ENCODE measurements at regions not wholly inside any gene's neighbourhood (a gene's known extent, or its start where the extent isn't known, plus 50 kb on each side); places are given as distances from the start of the nearest gene placed in this dataset.

GRCh38 chr2:37500031-37500430 is 155.6 kb downstream of the QPCT start:
- no peak for DNase-seq
- Mint-ChIP-seq H3K27ac (no peak overlapping the region), H3K4me3 (no peak overlapping the region), H3K9me3 (peaks cover 4% of the 10 kb centered on the region), H3K36me3 (no peaks in the 10 kb centered on the region), H3K4me1 (no peaks in the 10 kb centered on the region), H3K27me3 (peaks cover 4% of the 10 kb centered on the region)

GRCh38 chr2:37501113-37501512 is 156.7 kb downstream of the QPCT start:
- Mint-ChIP-seq H3K9me3 (peaks cover 4% of the 10 kb centered on the region), H3K27ac (no peak overlapping the region), H3K4me1 (no peaks in the 10 kb centered on the region), H3K4me3 (no peak overlapping the region), H3K36me3 (no peaks in the 10 kb centered on the region), H3K27me3 (peaks cover 4% of the 10 kb centered on the region)
- no peak for DNase-seq

- H3K36me3 Mint-ChIP-seq, result no peaks in the 10 kb centered on the region
- DNase-seq, result no peak
- H3K4me1 Mint-ChIP-seq, result no peaks in the 10 kb centered on the region
- H3K9me3 Mint-ChIP-seq, result no peaks in the 10 kb centered on the region
- H3K27me3 Mint-ChIP-seq, result peaks cover 4% of the 10 kb centered on the region
- H3K4me3 Mint-ChIP-seq, result no peak overlapping the region
- no peak overlapping the region for H3K27ac Mint-ChIP-seq
Observed at GRCh38 chr2:37506407-37507050, 162.1 kb downstream of the QPCT start.

GRCh38 chr2:37507051-37507410 is 162.6 kb downstream of the QPCT start:
- H3K4me1 Mint-ChIP-seq, result no peaks in the 10 kb centered on the region
- H3K9me3 Mint-ChIP-seq, result no peaks in the 10 kb centered on the region
- no peaks in the 10 kb centered on the region for H3K36me3 Mint-ChIP-seq
- H3K27ac Mint-ChIP-seq, result no peak overlapping the region
- no peak overlapping the region for H3K4me3 Mint-ChIP-seq
- peaks cover under 1% of the 10 kb centered on the region for H3K27me3 Mint-ChIP-seq
- DNase-seq, result no peak

- no peaks in the 10 kb centered on the region for H3K27me3 Mint-ChIP-seq
Observed at GRCh38 chr2:37507703-37508102, 163.3 kb downstream of the QPCT start.

GRCh38 chr2:37512971-37513370 is 158.5 kb downstream of the CDC42EP3 start:
- no peaks in the 10 kb centered on the region for H3K27me3 Mint-ChIP-seq
- no peak overlapping the region for H3K27ac Mint-ChIP-seq
- peaks cover 2% of the 10 kb centered on the region for H3K9me3 Mint-ChIP-seq
- DNase-seq, result no peak
- no peaks in the 10 kb centered on the region for H3K4me1 Mint-ChIP-seq
- H3K4me3 Mint-ChIP-seq, result no peak overlapping the region
- no peaks in the 10 kb centered on the region for H3K36me3 Mint-ChIP-seq

More at GRCh38 chr2:37507703-37508102, 163.3 kb downstream of the QPCT start:
- Mint-ChIP-seq H3K27ac (no peak overlapping the region), H3K9me3 (no peaks in the 10 kb centered on the region), H3K36me3 (no peaks in the 10 kb centered on the region), H3K4me1 (no peaks in the 10 kb centered on the region), H3K4me3 (no peak overlapping the region)
- DNase-seq, result no peak

- H3K27ac Mint-ChIP-seq, result no peak overlapping the region
- no peak overlapping the region for H3K4me3 Mint-ChIP-seq
- H3K4me1 Mint-ChIP-seq, result no peaks in the 10 kb centered on the region
- H3K9me3 Mint-ChIP-seq, result no peaks in the 10 kb centered on the region
- no peak for DNase-seq
- H3K36me3 Mint-ChIP-seq, result no peaks in the 10 kb centered on the region
- no peaks in the 10 kb centered on the region for H3K27me3 Mint-ChIP-seq
Observed at GRCh38 chr2:37523814-37524362, 147.6 kb downstream of the CDC42EP3 start.

- H3K4me3 Mint-ChIP-seq, result no peak overlapping the region
- H3K36me3 Mint-ChIP-seq, result no peaks in the 10 kb centered on the region
- H3K27ac Mint-ChIP-seq, result no peak overlapping the region
- DNase-seq, result no peak
- H3K4me1 Mint-ChIP-seq, result no peaks in the 10 kb centered on the region
- no peaks in the 10 kb centered on the region for H3K9me3 Mint-ChIP-seq
- H3K27me3 Mint-ChIP-seq, result no peaks in the 10 kb centered on the region
Observed at GRCh38 chr2:37526323-37526722, 145.1 kb downstream of the CDC42EP3 start.

GRCh38 chr2:37526856-37527255 is 144.6 kb downstream of the CDC42EP3 start:
- no peaks in the 10 kb centered on the region for H3K9me3 Mint-ChIP-seq
- no peak overlapping the region for H3K4me3 Mint-ChIP-seq
- no peaks in the 10 kb centered on the region for H3K4me1 Mint-ChIP-seq
- H3K36me3 Mint-ChIP-seq, result no peaks in the 10 kb centered on the region
- DNase-seq, result no peak
- H3K27me3 Mint-ChIP-seq, result no peaks in the 10 kb centered on the region
- H3K27ac Mint-ChIP-seq, result no peak overlapping the region

- Mint-ChIP-seq H3K4me3 (no peak overlapping the region), H3K27me3 (no peaks in the 10 kb centered on the region), H3K9me3 (no peaks in the 10 kb centered on the region), H3K27ac (no peak overlapping the region), H3K4me1 (no peaks in the 10 kb centered on the region), H3K36me3 (no peaks in the 10 kb centered on the region)
- DNase-seq, result no peak
Observed at GRCh38 chr2:37527361-37527760, 144.1 kb downstream of the CDC42EP3 start.

- Mint-ChIP-seq H3K27ac (no peak overlapping the region), H3K4me1 (no peaks in the 10 kb centered on the region), H3K9me3 (no peaks in the 10 kb centered on the region), H3K4me3 (no peak overlapping the region), H3K36me3 (no peaks in the 10 kb centered on the region), H3K27me3 (no peaks in the 10 kb centered on the region)
- DNase-seq, result no peak
Observed at GRCh38 chr2:37529830-37530415, 141.5 kb downstream of the CDC42EP3 start.

- H3K4me1 Mint-ChIP-seq, result peaks cover 3% of the 10 kb centered on the region
- H3K4me3 Mint-ChIP-seq, result no peak overlapping the region
- DNase-seq, result no peak
- no peak overlapping the region for H3K27ac Mint-ChIP-seq
- H3K9me3 Mint-ChIP-seq, result no peaks in the 10 kb centered on the region
- no peaks in the 10 kb centered on the region for H3K27me3 Mint-ChIP-seq
- no peaks in the 10 kb centered on the region for H3K36me3 Mint-ChIP-seq
Observed at GRCh38 chr2:37532503-37532902, 138.9 kb downstream of the CDC42EP3 start.

- peaks cover 3% of the 10 kb centered on the region for H3K4me1 Mint-ChIP-seq
- H3K4me3 Mint-ChIP-seq, result no peak overlapping the region
- DNase-seq, result no peak
- H3K36me3 Mint-ChIP-seq, result no peaks in the 10 kb centered on the region
- no peaks in the 10 kb centered on the region for H3K9me3 Mint-ChIP-seq
- H3K27ac Mint-ChIP-seq, result no peak overlapping the region
- H3K27me3 Mint-ChIP-seq, result no peaks in the 10 kb centered on the region
Observed at GRCh38 chr2:37537316-37537715, 134.1 kb downstream of the CDC42EP3 start.

GRCh38 chr2:37541516-37541915 is 129.9 kb downstream of the CDC42EP3 start:
- Mint-ChIP-seq H3K4me3 (no peak overlapping the region), H3K9me3 (no peaks in the 10 kb centered on the region), H3K27me3 (peaks cover 3% of the 10 kb centered on the region), H3K4me1 (no peaks in the 10 kb centered on the region), H3K27ac (no peak overlapping the region), H3K36me3 (no peaks in the 10 kb centered on the region)
- DNase-seq, result no peak

- H3K27ac Mint-ChIP-seq, result no peak overlapping the region
- DNase-seq, result no peak
- no peaks in the 10 kb centered on the region for H3K9me3 Mint-ChIP-seq
- H3K36me3 Mint-ChIP-seq, result no peaks in the 10 kb centered on the region
- H3K27me3 Mint-ChIP-seq, result peaks cover 3% of the 10 kb centered on the region
- no peak overlapping the region for H3K4me3 Mint-ChIP-seq
- peaks cover 1% of the 10 kb centered on the region for H3K4me1 Mint-ChIP-seq
Observed at GRCh38 chr2:37543999-37544557, 127.4 kb downstream of the CDC42EP3 start.

- Mint-ChIP-seq H3K27me3 (peaks cover 3% of the 10 kb centered on the region), H3K36me3 (no peaks in the 10 kb centered on the region), H3K9me3 (no peaks in the 10 kb centered on the region), H3K4me3 (no peak overlapping the region), H3K4me1 (peaks cover 1% of the 10 kb centered on the region), H3K27ac (no peak overlapping the region)
- no peak for DNase-seq
Observed at GRCh38 chr2:37544591-37545031, 126.8 kb downstream of the CDC42EP3 start.
